GM18858 (cell line): ENCODE measurements at regions not wholly inside any gene's neighbourhood (a gene's known extent, or its start where the extent isn't known, plus 50 kb on each side); places are given as distances from the start of the nearest gene placed in this dataset.
"Not testable (repeated sequence)": the region's sequence is repeated elsewhere in the genome, so short reads cannot be mapped to it uniquely, and the experiment has no call there.

ENCODE experiments used
- ATAC-seq: cut with Tn5 transposase; IDR thresholded peaks from one replicate; pipeline ENCODE4 v1.9.1; 2021; ENCODE audit not compliant: unreplicated experiment

GRCh38 chr5:39629946-39630345 is 205.2 kb upstream of the DAB2 start:
- ATAC-seq, result no peak

DNA sequence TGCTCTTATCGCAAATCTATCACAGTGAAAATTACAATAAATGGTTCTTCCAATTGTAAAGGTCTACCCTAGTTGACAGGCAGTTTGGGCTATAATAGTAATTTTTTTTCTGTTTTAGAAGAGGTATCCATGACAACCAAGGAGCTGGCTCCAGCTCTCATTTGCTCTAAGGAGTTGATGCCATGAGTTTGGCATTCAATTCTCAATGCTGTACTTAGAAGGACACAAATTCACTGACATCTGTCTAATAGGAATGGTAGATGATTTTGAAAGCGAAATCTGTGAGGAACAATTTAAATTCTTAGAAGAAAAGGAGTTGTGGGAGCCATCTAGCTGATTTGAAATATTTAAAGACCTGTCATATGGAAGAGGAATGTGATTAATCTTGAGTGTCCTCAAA is 203.6 kb upstream of the DAB2 start:
- ATAC-seq, result no peak

GRCh38 chr5:39624890-39625289 is 200.1 kb upstream of the DAB2 start:
- ATAC-seq, result no peak

DNA sequence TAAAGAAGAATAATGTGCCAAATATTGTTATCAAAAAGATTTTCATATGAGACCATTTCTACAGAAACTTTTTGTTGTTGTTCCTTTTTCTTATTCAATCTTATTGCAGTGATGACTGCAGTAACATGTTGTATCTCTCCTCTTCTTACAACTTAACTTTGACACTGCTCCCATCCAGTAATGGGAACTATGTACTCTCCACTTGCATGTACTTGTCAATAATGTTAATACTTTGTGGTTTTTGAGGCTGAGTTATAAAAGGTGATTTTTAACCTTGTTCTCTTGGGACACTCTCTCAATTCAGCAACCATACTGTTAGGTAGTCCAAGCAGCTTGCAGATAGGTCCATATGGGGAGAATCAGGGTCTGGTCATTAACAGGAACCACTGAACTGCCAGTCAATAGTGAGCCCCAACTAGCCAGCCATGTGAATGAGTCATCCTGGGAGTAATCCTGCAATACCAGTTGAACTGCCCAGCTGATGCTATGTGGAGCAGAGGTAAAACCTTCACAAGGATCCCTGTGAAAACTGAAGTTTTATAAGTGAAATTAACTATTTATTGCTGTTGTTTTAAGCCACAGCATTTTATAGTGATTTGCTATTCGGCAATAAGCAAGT is 199.6 kb upstream of the DAB2 start:
- peak; percentile 66 for ATAC-seq

GRCh38 chr5:39623291-39623865 is 198.6 kb upstream of the DAB2 start:
- no peak for ATAC-seq

DNA sequence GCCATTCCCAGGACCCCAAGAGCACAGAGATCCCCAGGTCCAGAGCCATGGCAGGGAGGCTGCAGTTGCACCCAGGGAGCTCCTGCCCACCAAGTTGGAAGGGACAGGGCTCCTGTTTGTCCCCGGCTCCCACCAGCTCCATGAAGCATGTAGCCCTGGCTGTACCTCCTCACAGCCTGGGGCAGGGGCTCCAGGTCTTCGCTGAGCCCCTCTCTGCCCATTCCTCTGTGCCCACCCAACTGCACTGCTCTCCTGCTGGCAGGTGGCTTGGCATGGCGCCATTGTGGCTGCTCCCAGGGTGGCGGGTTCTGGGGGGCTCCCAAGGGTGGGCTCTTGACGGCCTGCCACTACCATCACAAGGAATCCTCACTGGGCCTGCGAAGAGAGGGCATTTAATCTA is 197.5 kb upstream of the DAB2 start:
- ATAC-seq, result no peak

GRCh38 chr5:39619168-39619818 is 194.5 kb upstream of the DAB2 start:
- no peak for ATAC-seq

GRCh38 chr5:39618391-39618790 is 193.6 kb upstream of the DAB2 start:
- no peak for ATAC-seq

DNA sequence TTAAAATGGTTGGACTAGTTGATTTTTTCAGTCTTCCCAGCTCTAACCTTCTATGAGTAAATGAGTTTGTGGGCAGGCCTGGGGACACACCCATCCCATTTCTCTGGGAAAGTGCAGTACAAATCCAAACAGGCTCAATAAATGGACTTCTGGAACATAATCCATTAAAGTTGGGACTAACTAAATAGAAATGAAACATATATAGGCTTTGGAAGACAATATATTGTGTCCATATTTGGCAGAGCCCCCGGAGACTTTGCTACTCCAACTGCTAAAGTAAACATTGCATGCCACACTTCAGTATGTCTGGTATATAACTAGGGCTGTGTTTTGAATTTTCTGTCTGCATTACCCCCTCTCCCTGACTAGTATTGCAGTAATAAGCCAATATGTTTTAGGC is 191.4 kb upstream of the DAB2 start:
- no peak for ATAC-seq

GRCh38 chr5:39611076-39611475 is 186.3 kb upstream of the DAB2 start:
- ATAC-seq, result not testable (repeated sequence)

- no peak for ATAC-seq
These were observed 183.2 kb upstream of the DAB2 start for GRCh38 chr5:39608024-39608423.

DNA sequence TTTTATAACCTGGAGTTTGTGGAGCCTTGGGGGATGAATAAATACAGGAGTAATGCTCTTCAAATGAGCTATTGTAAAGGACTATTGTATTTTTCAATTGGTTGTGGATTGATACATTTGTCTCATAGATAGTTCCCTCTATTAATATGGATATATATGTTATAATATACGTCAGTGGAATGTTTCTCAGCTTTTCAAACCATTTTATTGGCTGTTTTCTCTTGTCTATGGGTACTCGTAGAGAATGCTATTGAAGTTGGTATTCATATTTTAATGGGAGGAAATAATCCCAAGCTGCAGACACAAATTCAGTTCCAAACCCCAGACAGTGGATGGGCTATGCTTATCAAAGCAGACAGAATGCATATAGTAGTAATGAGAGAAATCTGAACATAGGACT is 181.8 kb upstream of the DAB2 start:
- no peak for ATAC-seq

GRCh38 chr5:39605588-39606575 is 181.1 kb upstream of the DAB2 start:
- ATAC-seq, result no peak

GRCh38 chr5:39605145-39605544 is 180.4 kb upstream of the DAB2 start:
- no peak for ATAC-seq

DNA sequence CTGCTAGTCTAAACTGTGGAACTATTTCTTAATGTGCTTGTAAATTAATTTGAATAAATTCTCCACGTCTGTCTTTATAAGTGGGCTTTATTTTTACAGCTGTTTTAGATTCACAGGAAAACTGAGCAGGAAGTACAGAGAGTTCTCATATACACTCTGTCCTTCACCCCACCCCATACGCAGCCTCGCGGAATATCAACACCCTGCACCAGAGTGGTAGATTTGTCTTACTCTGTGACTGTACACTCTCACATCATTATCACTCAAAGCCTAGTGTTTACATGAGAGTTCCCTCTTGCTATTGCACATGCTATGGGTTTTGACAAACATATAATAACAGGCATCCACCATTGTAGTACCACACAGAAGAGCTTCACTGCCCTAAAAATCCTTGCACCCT is 179.7 kb upstream of the DAB2 start:
- ATAC-seq, result no peak

DNA sequence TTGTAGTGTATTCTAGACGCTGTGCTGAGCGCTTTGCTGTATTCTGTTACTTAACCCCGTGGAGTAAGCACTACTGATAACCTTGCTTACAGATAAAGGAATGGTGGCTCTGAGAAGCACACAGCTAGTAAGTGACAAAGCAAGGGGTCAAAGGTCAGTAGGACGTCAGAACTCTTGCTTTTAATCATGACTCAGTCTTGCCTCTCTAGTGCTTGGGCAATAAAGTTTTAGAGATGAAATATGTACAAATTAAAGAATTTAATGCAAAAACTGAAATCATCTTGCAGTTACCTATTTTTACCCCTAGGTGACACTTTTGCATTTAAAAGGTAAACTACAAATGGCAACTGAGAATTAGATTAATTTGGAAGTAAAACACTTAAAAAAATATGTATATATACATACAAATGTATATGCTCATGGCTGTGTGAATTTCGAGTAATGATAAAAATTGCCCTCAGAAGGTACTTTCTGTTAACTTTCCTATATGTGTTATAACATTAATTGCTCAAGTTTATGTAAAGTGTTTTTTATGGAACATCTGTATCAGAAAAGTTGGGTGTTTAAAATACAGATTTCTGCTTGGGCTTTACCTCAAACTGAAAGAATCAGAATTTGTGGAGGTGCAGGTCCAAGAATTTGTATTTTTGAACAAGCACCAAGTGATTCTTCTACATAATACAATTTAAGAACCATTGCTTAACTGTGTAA is 175.1 kb upstream of the DAB2 start:
- no peak for ATAC-seq

GRCh38 chr5:39598661-39599248 is 174.0 kb upstream of the DAB2 start:
- no peak for ATAC-seq

DNA sequence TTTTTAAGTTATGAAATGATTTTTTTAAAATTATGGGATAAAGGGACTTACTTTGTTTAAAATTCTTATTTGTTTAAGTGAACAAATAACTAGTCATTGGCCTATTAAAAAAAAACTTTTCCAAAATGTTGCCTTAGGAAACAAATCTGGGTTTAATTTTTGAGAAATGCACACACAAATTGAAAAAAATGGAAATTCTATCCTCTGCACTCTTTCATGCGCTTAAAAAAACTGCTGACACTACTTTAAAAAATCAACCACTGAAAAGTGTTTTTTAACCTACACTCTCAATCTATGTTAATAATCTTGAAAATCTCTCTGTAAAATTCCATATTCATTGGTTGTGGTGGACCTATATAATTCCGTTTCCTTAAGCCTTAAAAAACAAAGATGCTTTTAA is 163.4 kb upstream of the DAB2 start:
- ATAC-seq, result no peak

GRCh38 chr5:39587675-39588074 is 162.9 kb upstream of the DAB2 start:
- peak; percentile 74 for ATAC-seq

- ATAC-seq, result no peak
These were observed 161.4 kb upstream of the DAB2 start for GRCh38 chr5:39586185-39586584.

DNA sequence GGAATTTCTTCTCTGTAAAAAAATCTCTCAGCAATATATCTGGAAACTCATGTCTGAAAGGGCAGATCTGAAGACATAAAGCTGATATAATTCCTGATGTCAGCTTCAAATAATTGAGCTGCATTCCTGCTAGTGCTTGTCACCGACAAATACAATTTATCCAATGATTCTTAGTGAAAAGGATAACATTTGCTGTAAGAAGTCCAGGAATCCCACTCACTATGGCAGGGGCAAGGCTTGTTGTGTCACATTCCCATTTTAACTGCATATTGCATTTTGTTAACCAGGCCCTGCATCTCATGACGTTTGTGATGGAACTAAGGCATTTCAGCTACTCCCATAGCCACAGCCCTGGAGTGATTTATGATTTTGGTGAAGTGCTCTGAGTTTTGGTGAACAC is 160.1 kb upstream of the DAB2 start:
- no peak for ATAC-seq
